GM03348 (cell line): ENCODE measurements at regions not wholly inside any gene's neighbourhood (a gene's known extent, or its start where the extent isn't known, plus 50 kb on each side); places are given as distances from the start of the nearest gene placed in this dataset.
A peak's percentile ranks its signal among the peaks of the same experiment; 100 is the strongest.
"Not testable (repeated sequence)": the region's sequence is repeated elsewhere in the genome, so short reads cannot be mapped to it uniquely, and the experiment has no call there.

ENCODE experiments used
- DNase-seq: peaks from one replicate; pipeline ENCODE4 v3.0.0; 2012; ENCODE audit warnings: low spot score

DNA sequence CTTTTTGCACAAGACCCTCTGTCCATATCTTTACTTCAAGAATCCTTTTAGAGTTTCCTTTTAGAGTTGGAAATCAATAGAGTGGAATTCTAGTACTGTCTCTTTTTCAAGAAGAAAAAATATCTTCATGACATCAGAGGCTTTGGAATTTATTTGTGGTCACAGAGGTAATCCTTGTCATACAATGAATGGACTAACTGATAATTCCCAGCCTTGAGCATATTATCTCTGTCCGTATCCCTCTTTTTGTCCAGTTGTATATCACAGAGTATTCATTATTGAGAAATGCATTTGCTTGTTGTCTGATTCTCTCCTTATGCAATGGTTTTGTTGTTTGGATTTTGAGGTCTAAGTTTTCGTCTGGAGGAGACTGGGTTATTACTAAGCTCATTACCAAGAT is 82.0 kb upstream of the HAPLN1 start:
- DNase-seq, result peak; percentile 17

- no peak for DNase-seq
Measured at GRCh38 chr5:83800201-83800600, 79.5 kb upstream of the HAPLN1 start.

- DNase-seq, result not testable (repeated sequence)
Measured at GRCh38 chr5:83799020-83799419, 78.4 kb upstream of the HAPLN1 start.

DNA sequence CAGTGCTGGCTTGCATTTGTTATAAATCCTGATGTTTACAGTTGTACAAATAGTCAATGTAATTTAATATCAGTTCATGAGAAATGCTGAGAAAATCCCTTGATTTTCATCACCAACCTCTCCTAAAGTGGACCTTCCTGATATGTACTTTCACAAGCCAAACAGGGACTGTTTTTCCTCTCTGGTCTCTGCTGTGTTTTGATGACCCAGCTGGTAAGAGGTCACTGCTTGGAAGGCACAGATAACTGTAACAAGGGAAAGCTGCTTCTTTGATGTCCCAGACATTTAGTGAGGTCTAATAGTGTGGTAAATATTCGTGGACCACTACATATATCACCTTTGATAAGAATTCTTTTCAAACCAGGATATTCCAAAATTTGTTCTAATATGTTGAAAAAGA is 68.7 kb upstream of the HAPLN1 start:
- DNase-seq, result no peak

GRCh38 chr5:83787631-83788030 is 67.0 kb upstream of the HAPLN1 start:
- DNase-seq, result no peak

DNA sequence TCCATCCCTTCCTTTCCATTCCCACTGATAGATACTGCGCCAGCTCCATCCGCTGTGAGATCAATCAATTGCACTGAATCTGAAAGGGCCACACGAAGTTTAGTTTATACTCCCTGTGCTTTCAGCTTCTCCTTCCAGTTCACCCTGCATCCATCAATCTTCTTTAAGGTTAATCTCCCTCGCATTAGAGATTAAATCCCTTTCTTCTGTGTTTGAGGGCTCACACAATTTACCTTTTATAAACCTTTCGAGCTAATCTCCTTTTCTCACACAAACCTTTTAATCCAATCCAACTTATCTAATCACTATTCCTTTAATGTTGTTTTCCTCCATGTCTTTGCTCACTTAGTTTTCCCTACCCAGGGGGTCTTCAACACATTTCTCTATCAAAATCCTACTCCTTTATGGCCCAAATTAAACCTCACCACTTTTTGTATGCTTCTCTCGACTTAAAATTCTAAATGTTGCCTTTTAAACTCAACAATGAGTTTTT is 64.6 kb upstream of the HAPLN1 start:
- no peak for DNase-seq

DNA sequence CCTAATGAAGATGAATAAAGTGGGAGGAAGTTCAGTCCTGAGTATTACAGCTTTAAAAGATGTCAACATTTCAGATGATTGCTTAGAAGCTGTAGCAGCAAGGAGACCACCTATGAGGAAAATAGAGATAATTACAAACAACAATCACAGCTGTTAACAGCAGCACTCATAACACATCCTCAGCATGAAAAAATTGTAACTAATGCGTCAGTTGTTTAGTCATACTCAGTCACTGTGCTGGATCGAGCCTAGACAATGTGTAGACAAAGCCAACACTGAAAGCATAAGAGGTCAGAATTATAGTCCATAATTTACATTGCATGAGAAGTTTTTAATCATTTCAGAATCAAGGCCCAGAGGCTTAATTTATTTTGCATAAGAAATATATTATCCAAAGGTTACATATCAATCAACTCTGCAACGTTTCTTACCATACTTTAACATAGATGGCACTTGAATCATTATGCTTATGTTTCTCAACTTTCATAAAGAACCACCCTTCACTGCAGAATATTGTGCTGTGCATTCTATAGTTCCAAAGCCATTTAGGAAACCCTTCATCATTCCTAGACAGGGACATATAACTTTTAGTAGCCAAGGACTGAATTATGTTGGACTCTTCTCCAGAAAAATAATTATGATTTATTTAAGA is 60.2 kb upstream of the HAPLN1 start:
- DNase-seq, result no peak

DNA sequence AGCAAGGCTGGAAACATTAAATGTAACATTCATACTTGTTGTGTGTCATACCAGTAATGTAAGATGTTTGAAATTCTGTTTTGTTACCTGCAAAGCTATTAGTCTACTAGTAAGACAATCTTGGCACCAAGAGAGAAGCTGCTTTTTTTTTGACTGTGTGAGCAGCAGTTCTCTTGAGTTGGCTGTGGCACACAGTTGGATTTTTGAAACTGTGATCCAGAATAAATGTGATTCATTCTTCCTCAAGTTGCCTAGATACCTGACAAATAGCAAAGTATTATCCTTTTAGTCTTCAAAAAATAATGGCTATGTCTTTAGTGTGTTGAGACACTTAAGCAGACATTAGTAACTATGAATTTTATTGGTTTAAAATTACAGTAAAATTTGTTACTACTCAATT is 57.2 kb upstream of the HAPLN1 start:
- DNase-seq, result no peak

DNA sequence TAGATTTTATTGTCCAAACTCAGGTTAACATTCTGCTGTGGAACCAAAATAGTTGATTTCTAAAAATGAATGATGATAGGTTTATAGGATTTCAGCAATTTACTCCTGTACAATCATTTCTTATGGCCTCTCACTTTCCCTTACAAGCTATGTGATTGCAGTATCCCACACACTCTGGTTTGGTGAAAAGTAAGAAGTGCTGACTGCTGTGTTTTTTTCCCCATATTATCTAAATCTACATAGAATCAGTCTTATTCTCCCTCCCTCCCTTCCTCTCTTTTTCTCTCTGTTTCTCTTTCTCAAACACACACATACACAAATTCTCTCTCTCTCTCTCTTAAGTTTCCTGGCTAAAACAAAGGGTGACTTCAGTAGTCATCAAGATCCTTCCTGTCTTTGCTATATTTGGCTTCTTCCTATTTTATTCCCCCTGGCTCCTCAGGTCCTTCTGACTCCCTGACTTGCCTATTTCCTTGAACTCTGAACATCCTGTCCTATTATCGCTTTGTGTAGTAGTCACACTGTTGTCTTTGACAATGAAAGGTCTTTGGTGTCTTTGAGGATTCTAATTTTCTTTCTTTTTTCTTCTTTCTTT is 55.9 kb upstream of the HAPLN1 start:
- no peak for DNase-seq
